Activated CD8-positive, alpha-beta T cell treated with anti-CD3 and anti-CD28 coated beads, Interleukin-2, amount 10 ng/mL, durations not matched to agents 7 days and 5 days (primary cell): ENCODE measurements at regions not wholly inside any gene's neighbourhood (a gene's known extent, or its start where the extent isn't known, plus 50 kb on each side); places are given as distances from the start of the nearest gene placed in this dataset.
A peak's percentile ranks its signal among the peaks of the same experiment; 100 is the strongest.
"Not testable (repeated sequence)": the region's sequence is repeated elsewhere in the genome, so short reads cannot be mapped to it uniquely, and the experiment has no call there.

ENCODE experiments used
- ATAC-seq: fragments of 150-1000 bp; cut with Tn5 transposase; one replicate; pipeline ENCODE4 v1.10.0; 2021; ENCODE audit warnings: moderate library complexity
- CTCF ChIA-PET: fragments of 350-600 bp; sonication (Branson Sonifier 250); formaldehyde crosslinking; loops from one replicate; lab custom pipeline; 2021; ENCODE audit warnings: antibody characterized with exemption; lab: Charles Lee
- POLR2A ChIA-PET: fragments of 350-600 bp; sonication (Branson Sonifier 250); formaldehyde crosslinking; loops from one replicate; lab custom pipeline; 2021; ENCODE audit warnings: antibody characterized with exemption; lab: Charles Lee
- DNase-seq: peaks from one replicate; pipeline ENCODE4 v3.0.0-alpha.2; 2020
- H3K27ac Mint-ChIP-seq: one replicate; pipeline ENCODE4 v1.8.0; 2021; ENCODE audit warnings: mild to moderate bottlenecking, mixed read lengths
- H3K27me3 Mint-ChIP-seq: one replicate; pipeline ENCODE4 v1.8.0; 2021; ENCODE audit warnings: low read depth, mixed read lengths
- H3K36me3 Mint-ChIP-seq: one replicate; pipeline ENCODE4 v1.8.0; 2021; ENCODE audit warnings: low read depth, mixed read lengths
- H3K4me1 Mint-ChIP-seq: one replicate; pipeline ENCODE4 v1.8.0; 2021; ENCODE audit warnings: low read depth, mixed read lengths
- H3K4me3 Mint-ChIP-seq: one replicate; pipeline ENCODE4 v1.8.0; 2021; ENCODE audit warnings: mild to moderate bottlenecking, mixed read lengths
- H3K9me3 Mint-ChIP-seq: one replicate; pipeline ENCODE4 v1.8.0; 2022; ENCODE audit warnings: mixed read lengths; ENCODE audit not compliant: insufficient read depth

DNA sequence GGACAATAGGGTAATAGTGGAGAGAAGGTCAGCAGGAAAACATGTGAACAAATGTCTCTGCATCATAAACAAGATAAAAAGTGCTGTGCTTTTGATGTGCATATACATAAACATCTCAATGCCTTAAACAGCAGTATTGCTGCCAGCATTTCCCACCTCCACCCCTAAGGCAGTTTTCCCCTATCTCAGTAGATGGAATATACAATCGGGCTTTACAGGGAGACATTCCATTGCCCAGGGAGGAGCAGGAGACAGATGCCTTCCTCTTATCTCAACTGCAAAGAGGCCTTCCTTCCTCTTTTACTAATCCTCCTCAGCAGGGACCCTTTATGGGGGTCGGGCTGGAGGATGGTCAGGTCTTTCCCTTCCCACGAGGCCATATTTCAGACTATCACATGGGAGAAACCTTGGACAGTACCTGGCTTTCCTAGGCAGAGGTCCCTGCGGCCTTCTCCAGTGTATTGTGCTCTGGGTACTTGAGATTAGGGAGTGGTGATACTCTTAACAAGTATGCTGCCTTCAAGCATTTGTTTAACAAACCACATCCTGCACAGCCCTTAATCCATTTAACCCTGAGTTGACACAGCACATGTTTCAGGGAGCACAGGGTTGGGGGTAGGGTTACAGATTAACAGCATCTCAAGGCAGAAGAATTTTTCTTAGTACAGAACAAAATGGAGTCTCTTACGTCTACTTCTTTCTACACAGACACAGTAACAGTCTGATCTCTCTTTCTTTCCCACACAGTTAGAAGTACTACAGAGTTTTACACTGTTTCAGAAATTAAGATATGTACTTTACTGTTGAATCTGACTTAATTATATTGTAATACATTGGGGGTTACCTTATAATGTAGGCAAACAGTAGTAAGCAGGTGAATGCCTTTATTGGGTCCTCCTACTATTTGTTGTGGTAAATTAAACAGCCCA lies 189.4 kb downstream of the ALX1 start:
- ATAC-seq, H3K9me3 Mint-ChIP-seq, H3K27me3 Mint-ChIP-seq, DNase-seq, POLR2A ChIA-PET, H3K36me3 Mint-ChIP-seq: not testable (repeated sequence)
- Mint-ChIP-seq H3K4me1 (peaks cover 18% of the 10 kb centered on the region), H3K27ac (peak overlapping the region; percentile 53), H3K4me3 (peak overlapping the region; percentile 71)
- CTCF ChIA-PET = interaction anchor here (0.9 to 1.6 kb wide), 8 partner anchors 11 to 451 kb away, joined by 3 to 16 read pairs (median 5); no protein-coding TSS in a partner anchor

DNA sequence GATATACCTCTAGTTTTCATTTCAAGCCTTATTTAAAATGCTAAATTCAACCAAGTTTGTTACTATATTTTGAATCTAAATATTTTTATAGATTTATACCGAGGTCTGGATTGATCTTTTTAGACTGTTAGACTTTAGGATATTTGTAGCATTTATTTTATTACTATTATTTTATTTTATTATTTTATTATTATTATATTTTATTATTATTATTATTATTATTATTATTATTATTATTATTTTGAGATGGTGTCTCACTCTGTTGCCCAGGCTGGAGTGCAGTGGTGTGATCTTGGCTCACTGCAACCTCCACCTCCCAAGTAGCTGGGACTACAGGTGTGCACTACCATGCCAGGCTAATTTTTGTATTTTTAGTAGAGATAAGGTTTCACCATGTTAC lies 195.3 kb downstream of the ALX1 start:
- H3K4me1 Mint-ChIP-seq, H3K4me3 Mint-ChIP-seq, POLR2A ChIA-PET, H3K27me3 Mint-ChIP-seq, DNase-seq, H3K27ac Mint-ChIP-seq, H3K9me3 Mint-ChIP-seq, H3K36me3 Mint-ChIP-seq, ATAC-seq: not testable (repeated sequence)
- CTCF ChIA-PET = interaction anchor here (0.8 kb wide), 1 partner anchor 392 kb away, joined by 4 read pairs; no protein-coding TSS in a partner anchor

DNA sequence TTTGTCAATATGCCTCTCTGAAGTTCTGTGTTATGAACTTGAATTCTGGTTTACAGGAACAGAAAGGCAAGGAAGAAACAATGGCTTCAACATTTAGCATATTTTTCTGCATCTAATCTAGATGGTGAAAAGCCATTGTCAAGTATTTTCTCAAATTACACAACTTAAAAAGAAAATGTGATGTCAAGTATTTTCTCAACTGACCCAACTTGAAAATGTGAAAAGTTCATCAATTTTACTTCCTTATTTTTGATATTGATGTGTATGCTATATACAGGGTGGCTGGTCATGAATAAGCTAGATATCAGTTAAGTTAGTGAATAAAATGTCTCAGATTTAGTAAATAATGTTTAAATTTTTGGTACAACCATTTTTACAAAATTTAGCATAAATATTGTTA lies 196.7 kb downstream of the ALX1 start:
- Mint-ChIP-seq H3K27me3 (no peaks in the 10 kb centered on the region), H3K4me1 (no peaks in the 10 kb centered on the region), H3K27ac (no peak overlapping the region), H3K36me3 (no peaks in the 10 kb centered on the region), H3K4me3 (no peak overlapping the region), H3K9me3 (no peaks in the 10 kb centered on the region)
- DNase-seq (no peak), ATAC-seq (no peak)
- POLR2A ChIA-PET = no interaction called here
- CTCF ChIA-PET = no interaction called here

DNA sequence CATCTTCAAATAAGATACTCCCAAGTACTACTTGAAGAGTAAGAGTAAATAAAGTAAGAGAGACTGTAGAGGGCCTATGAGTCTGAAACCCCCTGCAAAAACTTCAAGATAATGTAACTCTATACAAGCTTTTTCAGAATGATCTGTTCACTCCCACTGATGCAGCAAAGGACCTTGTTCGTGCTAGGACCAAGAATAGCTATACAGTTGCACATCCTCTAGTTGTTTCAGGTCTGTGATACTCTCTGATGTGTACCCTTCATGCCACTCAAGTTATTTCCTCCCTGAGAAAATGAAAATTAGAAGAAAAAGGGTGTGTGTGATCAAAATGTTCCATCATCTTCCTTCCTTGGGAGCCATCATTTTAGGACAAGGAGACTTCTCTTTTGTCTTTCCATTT lies 204.4 kb downstream of the ALX1 start:
- Mint-ChIP-seq H3K9me3 (no peaks in the 10 kb centered on the region), H3K4me3 (no peak overlapping the region), H3K36me3 (no peaks in the 10 kb centered on the region), H3K27me3 (no peaks in the 10 kb centered on the region), H3K4me1 (no peaks in the 10 kb centered on the region), H3K27ac (no peak overlapping the region)
- ChIA-PET CTCF (no interaction called here), POLR2A (no interaction called here)
- no peak for ATAC-seq
- no peak for DNase-seq

DNA sequence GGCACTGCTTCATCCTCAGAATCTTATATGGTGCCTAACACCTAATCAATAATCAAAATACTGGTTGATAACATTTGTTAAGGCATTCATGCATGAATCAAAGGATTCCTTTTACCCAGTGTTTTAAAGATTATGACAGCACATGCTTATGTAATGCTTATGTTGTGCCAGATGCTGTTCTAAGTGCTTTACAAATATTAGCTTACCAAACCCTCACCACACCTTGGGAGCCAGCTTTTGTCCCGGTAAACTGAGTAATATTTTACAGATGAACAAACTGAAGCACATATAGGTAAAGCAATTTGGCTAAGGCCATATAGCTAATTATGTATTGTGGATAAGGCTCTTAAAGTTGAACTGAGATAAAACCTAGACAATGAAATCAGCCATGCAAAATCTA lies 209.2 kb downstream of the ALX1 start:
- CTCF ChIA-PET = no interaction called here
- H3K4me1 Mint-ChIP-seq = no peaks in the 10 kb centered on the region
- POLR2A ChIA-PET = no interaction called here
- H3K36me3 Mint-ChIP-seq = no peaks in the 10 kb centered on the region
- no peak overlapping the region for H3K27ac Mint-ChIP-seq
- DNase-seq (no peak), ATAC-seq (no peak)
- H3K9me3 Mint-ChIP-seq = no peaks in the 10 kb centered on the region
- peaks cover 3% of the 10 kb centered on the region for H3K27me3 Mint-ChIP-seq
- H3K4me3 Mint-ChIP-seq = no peak overlapping the region

DNA sequence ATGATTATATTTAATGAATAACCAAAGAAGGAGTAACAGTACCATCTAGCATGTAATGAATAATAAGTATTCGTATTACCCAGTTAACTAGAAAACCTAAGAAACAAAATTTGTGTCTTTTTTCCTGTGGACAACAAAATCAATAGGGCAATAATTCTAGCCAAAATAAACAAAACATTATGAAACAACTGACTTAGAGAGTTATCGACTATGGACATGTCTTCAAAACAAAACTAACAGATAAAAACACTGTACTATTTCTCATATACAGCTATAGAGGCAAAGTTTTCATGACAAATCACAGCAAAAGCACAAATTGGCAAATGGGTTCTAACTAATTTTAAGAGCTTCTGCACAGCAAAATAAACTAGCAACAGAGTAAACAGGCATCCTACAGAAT lies 224.1 kb downstream of the ALX1 start:
- CTCF ChIA-PET = no interaction called here
- POLR2A ChIA-PET = no interaction called here
- Mint-ChIP-seq H3K4me3 (no peak overlapping the region), H3K9me3 (no peaks in the 10 kb centered on the region), H3K27me3 (no peaks in the 10 kb centered on the region), H3K27ac (no peak overlapping the region), H3K36me3 (no peaks in the 10 kb centered on the region), H3K4me1 (peaks cover 4% of the 10 kb centered on the region)
- DNase-seq = no peak
- no peak for ATAC-seq

DNA sequence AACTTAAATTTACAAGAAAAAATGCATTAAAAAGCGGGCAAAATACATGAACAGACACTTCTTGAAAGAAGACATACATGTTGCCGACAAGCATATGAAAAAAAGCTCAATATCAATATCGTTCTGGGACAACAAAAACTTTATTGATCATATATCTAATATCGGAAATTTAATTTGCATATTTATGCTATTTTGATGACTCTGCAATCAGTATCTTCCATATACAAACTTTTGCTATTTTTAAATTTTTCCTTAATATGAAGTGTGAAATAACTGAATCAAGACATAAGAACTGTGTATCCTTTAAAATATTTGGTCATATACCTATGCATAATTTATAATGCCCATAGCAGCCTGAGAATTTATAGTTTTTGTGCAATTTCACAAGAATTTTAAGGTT lies 224.6 kb downstream of the ALX1 start:
- CTCF ChIA-PET = no interaction called here

DNA sequence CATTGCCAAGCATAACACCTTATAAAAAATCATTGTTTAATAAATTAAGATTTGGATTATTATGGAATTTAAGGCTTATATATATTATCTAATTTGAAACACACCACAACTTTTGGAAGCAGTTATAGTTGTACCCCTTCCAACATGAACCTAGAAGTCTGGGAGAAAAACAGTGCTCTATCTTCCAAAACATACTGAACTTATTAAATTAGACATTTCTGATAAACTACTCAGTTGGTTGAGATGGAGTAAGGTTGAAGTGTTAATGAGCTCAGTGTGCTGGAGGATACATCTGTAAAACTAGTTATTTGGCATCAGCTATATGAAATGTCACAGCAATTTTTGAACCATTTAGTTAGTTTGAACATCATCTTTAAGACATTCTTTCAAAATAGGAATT lies 227.4 kb downstream of the ALX1 start:
- no peak for DNase-seq
- Mint-ChIP-seq H3K36me3 (no peaks in the 10 kb centered on the region), H3K27me3 (no peaks in the 10 kb centered on the region), H3K9me3 (no peaks in the 10 kb centered on the region), H3K4me3 (no peak overlapping the region), H3K4me1 (peaks cover 15% of the 10 kb centered on the region), H3K27ac (no peak overlapping the region)
- no peak for ATAC-seq
- POLR2A ChIA-PET = no interaction called here
- CTCF ChIA-PET = no interaction called here

More for the DNA sequence above, 224.6 kb downstream of the ALX1 start:
- ATAC-seq = no peak
- H3K4me3 Mint-ChIP-seq = no peak overlapping the region
- H3K4me1 Mint-ChIP-seq = peaks cover 8% of the 10 kb centered on the region
- H3K9me3 Mint-ChIP-seq = no peaks in the 10 kb centered on the region
- no peaks in the 10 kb centered on the region for H3K36me3 Mint-ChIP-seq
- POLR2A ChIA-PET = no interaction called here
- no peak overlapping the region for H3K27ac Mint-ChIP-seq
- H3K27me3 Mint-ChIP-seq = no peaks in the 10 kb centered on the region
- no peak for DNase-seq

DNA sequence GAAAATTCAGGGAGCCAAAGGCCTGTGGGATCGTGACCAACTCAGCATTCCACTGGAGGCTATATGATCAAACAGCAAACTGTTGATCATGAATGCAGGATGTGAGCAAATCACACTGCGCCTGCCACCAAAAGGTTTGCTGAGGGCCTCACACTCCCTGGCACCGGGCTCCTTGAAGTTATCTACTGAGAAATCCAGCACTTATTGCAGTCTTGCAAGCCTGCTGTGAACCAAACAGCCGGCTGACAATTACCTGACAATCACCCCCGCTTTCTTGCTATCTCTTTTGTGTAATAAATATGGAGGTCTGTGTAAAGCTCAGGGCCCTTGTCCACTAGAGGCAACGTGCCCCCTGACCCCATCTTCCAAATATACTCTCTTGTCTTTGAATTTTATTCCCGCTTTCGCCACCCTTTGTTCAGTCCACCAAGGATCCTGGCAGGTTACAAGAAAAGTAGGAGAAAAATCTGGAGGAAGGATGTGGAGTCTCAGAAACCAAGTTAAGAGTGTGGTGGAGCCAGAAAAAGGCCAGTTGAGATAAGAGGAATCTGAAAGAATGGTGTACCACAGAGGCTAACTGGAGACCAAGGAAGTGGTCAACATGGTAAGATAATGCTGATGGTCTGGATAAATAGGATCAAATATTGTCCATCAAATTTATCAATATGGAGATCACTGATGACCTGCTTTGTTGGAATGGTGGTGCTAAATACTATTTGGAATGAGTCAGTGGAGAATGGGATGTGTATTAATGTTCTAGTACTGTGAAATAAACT lies 229.2 kb downstream of the ALX1 start:
- CTCF ChIA-PET = no interaction called here
- H3K36me3 Mint-ChIP-seq = no peaks in the 10 kb centered on the region
- ATAC-seq (no peak), DNase-seq (no peak)
- H3K4me3 Mint-ChIP-seq = no peak overlapping the region
- H3K4me1 Mint-ChIP-seq = peaks cover 15% of the 10 kb centered on the region
- no peaks in the 10 kb centered on the region for H3K9me3 Mint-ChIP-seq
- no peak overlapping the region for H3K27ac Mint-ChIP-seq
- POLR2A ChIA-PET = no interaction called here
- no peaks in the 10 kb centered on the region for H3K27me3 Mint-ChIP-seq

DNA sequence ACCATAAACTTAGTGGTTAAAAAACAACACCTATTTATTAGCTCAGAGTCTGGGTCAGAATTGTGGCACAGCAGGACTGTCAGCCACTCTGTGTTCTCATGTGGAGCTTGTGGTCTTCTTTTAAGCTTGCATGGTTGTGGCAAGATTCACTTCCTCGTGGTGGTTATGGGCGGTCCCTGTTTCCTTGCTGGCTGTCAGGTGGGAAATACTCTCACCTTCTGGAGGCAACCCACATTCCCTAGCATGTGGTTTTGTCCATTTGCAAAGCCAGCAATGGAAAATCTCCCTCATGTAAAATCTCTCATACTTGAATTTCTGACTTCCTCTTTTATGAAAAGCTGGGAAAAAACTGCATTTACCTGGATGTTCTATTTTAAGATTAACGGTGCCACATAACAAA lies 229.8 kb downstream of the ALX1 start:
- Mint-ChIP-seq H3K27me3 (no peaks in the 10 kb centered on the region), H3K9me3 (no peaks in the 10 kb centered on the region), H3K27ac (no peak overlapping the region), H3K4me3 (no peak overlapping the region), H3K36me3 (no peaks in the 10 kb centered on the region), H3K4me1 (peaks cover 15% of the 10 kb centered on the region)
- CTCF ChIA-PET = no interaction called here
- POLR2A ChIA-PET = no interaction called here
- DNase-seq (no peak), ATAC-seq (no peak)

DNA sequence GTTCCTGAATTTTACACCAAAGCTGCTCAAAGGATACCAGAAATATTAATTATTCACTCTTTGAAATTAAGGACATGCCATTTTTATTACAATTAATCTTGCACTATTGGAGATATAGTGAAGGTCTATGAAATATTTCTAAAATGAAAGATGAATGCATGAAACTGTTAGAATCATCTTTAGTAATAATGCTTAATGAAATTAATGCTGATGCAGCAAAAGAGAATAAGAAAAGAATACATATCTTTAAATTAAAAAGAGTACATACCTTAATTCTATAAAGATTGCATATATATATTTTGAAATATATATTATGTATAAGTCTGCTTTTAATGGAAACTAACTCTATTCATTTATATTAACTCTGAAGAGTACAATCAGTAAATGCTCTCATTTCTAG lies 236.0 kb downstream of the ALX1 start:
- ChIA-PET POLR2A (no interaction called here), CTCF (no interaction called here)
- no peaks in the 10 kb centered on the region for H3K9me3 Mint-ChIP-seq
- DNase-seq (no peak), ATAC-seq (no peak)
- no peaks in the 10 kb centered on the region for H3K36me3 Mint-ChIP-seq
- H3K27me3 Mint-ChIP-seq = no peaks in the 10 kb centered on the region
- no peak overlapping the region for H3K27ac Mint-ChIP-seq
- H3K4me1 Mint-ChIP-seq = no peaks in the 10 kb centered on the region
- H3K4me3 Mint-ChIP-seq = no peak overlapping the region

DNA sequence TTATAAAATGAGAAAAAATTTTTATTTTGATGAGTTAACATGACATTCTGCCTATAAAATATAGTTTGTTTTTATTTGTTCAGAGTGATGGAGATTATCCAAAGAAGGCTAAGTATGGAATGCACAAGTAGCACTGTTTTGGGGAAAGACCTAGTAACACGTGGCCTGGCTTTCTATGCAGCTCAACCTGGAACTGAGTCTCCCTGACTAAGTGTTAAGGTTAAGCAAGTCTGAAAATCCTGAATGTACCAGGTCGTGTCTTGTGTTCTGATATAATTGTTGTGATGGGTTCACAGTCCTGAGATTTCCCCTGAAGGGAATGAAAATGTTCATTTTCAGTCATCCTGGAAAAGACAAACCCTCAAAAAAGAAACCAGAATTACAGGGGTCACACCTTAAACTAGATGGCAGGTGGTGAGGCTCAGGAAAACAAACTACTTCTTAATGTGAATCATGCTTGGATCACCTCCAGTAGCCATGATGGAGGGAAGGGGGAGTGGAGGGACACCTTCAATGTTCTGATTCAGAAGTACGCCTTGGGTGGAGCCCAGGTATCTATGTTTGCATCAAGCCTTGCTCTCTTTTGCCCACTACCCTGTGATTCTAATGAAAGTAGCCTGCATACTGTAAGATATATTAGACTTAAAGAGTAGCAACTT lies 236.8 kb downstream of the ALX1 start:
- ChIA-PET POLR2A (no interaction called here), CTCF (no interaction called here)
- DNase-seq (no peak), ATAC-seq (no peak)
- Mint-ChIP-seq H3K9me3 (no peaks in the 10 kb centered on the region), H3K36me3 (no peaks in the 10 kb centered on the region), H3K4me1 (no peaks in the 10 kb centered on the region), H3K4me3 (no peak overlapping the region), H3K27me3 (no peaks in the 10 kb centered on the region), H3K27ac (no peak overlapping the region)
